ENCODE measurements at regions not wholly inside any gene's neighbourhood (a gene's known extent, or its start where the extent isn't known, plus 50 kb on each side); places are given as distances from the start of the nearest gene placed in this dataset.

DNA sequence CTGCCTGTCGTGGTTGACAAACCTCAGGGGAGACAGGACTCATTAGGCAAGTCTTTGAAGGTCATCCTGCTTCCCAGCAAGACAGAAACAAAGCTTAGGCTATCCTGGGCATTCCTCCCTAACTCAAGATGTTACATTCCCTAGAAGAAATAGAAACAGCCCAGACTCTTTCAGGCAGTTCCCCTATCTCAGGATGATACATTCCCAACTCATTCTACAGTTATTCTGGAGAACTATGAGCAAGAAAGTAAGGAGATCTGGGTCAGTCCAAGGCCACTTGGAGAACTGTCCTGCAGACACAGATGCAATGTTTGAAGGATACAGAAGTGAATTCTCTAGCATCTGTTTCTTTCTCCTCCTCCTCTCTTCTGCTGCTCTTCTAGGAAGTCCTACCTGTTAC is 220.1 kb upstream of the NCKAP5 start:
- TF ChIP-seq, protein P1, sequence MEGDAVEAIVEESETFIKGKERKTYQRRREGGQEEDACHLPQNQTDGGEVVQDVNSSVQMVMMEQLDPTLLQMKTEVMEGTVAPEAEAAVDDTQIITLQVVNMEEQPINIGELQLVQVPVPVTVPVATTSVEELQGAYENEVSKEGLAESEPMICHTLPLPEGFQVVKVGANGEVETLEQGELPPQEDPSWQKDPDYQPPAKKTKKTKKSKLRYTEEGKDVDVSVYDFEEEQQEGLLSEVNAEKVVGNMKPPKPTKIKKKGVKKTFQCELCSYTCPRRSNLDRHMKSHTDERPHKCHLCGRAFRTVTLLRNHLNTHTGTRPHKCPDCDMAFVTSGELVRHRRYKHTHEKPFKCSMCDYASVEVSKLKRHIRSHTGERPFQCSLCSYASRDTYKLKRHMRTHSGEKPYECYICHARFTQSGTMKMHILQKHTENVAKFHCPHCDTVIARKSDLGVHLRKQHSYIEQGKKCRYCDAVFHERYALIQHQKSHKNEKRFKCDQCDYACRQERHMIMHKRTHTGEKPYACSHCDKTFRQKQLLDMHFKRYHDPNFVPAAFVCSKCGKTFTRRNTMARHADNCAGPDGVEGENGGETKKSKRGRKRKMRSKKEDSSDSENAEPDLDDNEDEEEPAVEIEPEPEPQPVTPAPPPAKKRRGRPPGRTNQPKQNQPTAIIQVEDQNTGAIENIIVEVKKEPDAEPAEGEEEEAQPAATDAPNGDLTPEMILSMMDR (IDR thresholded peaks at IDR 0.05) = no peak
- TF ChIP-seq POLR2AphosphoS5 (IDR thresholded peaks at IDR 0.05) = no peak
- no peak for TF ChIP-seq POLR2A (IDR thresholded peaks at IDR 0.05; ENCODE audit: low read depth)
- no peak for TF ChIP-seq EP300 (IDR thresholded peaks at IDR 0.05)

Measured in esophagus muscularis mucosa (tissue), 4 donors.